ENCODE measurements at regions not wholly inside any gene's neighbourhood (a gene's known extent, or its start where the extent isn't known, plus 50 kb on each side); places are given as distances from the start of the nearest gene placed in this dataset.

DNA sequence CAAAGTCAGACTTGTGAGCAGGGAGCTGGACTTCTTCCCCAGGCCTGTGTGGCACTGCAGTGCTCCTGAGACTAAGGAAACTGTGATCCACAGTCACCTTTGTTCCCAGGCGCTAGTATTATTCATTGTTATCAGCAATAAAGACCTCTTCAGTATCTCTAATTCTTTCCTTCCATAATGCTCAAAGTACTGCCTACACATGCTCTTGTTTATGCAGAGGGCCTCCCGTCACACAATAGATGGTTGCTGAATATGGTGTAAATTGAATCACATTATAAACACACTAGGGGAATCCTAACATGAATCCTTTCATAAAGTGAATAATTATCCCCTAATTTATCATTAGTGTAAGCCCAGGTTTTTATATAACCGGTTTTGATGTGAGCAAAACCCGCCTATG is 493.3 kb downstream of the BUD13 start:
- DNase-seq (ENCODE audit: extremely low read depth, insufficient read length) = no peak
- no peaks in the 10 kb centered on the region for H3K36me3 ChIP-seq (ENCODE audit: control insufficient read depth, insufficient read depth, low read length)
- no peak overlapping the region for H3K4me3 ChIP-seq (replicated peaks; ENCODE audit: low read depth, low read length)
- peaks cover 1% of the 10 kb centered on the region; the same call in 1 of the 2 replicates for H3K27me3 ChIP-seq (replicated peaks; ENCODE audit: control insufficient read depth, insufficient read depth, low read length)
- TF ChIP-seq, protein P1, sequence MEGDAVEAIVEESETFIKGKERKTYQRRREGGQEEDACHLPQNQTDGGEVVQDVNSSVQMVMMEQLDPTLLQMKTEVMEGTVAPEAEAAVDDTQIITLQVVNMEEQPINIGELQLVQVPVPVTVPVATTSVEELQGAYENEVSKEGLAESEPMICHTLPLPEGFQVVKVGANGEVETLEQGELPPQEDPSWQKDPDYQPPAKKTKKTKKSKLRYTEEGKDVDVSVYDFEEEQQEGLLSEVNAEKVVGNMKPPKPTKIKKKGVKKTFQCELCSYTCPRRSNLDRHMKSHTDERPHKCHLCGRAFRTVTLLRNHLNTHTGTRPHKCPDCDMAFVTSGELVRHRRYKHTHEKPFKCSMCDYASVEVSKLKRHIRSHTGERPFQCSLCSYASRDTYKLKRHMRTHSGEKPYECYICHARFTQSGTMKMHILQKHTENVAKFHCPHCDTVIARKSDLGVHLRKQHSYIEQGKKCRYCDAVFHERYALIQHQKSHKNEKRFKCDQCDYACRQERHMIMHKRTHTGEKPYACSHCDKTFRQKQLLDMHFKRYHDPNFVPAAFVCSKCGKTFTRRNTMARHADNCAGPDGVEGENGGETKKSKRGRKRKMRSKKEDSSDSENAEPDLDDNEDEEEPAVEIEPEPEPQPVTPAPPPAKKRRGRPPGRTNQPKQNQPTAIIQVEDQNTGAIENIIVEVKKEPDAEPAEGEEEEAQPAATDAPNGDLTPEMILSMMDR (IDR thresholded peaks at IDR 0.05; ENCODE audit: insufficient read depth, low read length, poor library complexity, severe bottlenecking) = no peak

GRCh38 chr11:116278076-116278475 is 494.7 kb downstream of the BUD13 start:
- Histone ChIP-seq H3K4me3 (replicated peaks; ENCODE audit: low read depth, low read length) (no peak overlapping the region), H3K27me3 (replicated peaks; ENCODE audit: control insufficient read depth, insufficient read depth, low read length) (peaks cover 5% of the 10 kb centered on the region), H3K36me3 (ENCODE audit: control insufficient read depth, insufficient read depth, low read length) (no peaks in the 10 kb centered on the region)
- no peak for DNase-seq (ENCODE audit: extremely low read depth, insufficient read length)
- TF ChIP-seq, protein P1 (IDR thresholded peaks at IDR 0.05; ENCODE audit: insufficient read depth, low read length, poor library complexity, severe bottlenecking) = no peak

- Histone ChIP-seq H3K27me3 (replicated peaks; ENCODE audit: control insufficient read depth, insufficient read depth, low read length) (peaks cover 3% of the 10 kb centered on the region), H3K36me3 (ENCODE audit: control insufficient read depth, insufficient read depth, low read length) (no peaks in the 10 kb centered on the region), H3K4me3 (replicated peaks; ENCODE audit: low read depth, low read length) (no peak overlapping the region)
- DNase-seq (ENCODE audit: extremely low read depth, insufficient read length) = peak; percentile 59
- TF ChIP-seq, protein P1 (IDR thresholded peaks at IDR 0.05; ENCODE audit: insufficient read depth, low read length, poor library complexity, severe bottlenecking) = peak; percentile 84
These were observed 496.4 kb downstream of the BUD13 start for GRCh38 chr11:116276051-116277044.

DNA sequence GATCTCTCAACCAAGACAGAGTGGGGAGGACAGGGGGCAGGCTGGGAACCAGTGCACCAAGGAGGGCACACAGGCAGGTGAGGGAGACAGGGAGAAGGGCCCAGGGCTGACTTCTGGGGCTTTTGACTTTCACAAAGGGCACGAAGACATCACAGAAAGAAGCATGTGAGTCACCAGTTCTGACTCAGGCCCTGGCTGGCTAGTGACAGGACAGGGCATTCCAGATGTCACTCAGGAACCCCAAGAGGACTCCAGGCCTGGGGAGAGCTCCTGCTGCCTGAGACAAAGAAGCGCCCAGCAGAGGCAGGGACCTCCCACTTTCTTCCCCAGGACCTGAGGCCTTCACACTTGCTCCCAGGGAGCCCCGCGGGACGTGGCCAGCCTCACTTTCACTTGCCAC is 497.2 kb downstream of the BUD13 start:
- DNase-seq (ENCODE audit: extremely low read depth, insufficient read length) = no peak
- H3K4me3 ChIP-seq (replicated peaks; ENCODE audit: low read depth, low read length) = no peak overlapping the region
- H3K36me3 ChIP-seq (ENCODE audit: control insufficient read depth, insufficient read depth, low read length) = no peaks in the 10 kb centered on the region
- TF ChIP-seq, protein P1 (IDR thresholded peaks at IDR 0.05; ENCODE audit: insufficient read depth, low read length, poor library complexity, severe bottlenecking) = no peak
- peaks cover 3% of the 10 kb centered on the region for H3K27me3 ChIP-seq (replicated peaks; ENCODE audit: control insufficient read depth, insufficient read depth, low read length)

DNA sequence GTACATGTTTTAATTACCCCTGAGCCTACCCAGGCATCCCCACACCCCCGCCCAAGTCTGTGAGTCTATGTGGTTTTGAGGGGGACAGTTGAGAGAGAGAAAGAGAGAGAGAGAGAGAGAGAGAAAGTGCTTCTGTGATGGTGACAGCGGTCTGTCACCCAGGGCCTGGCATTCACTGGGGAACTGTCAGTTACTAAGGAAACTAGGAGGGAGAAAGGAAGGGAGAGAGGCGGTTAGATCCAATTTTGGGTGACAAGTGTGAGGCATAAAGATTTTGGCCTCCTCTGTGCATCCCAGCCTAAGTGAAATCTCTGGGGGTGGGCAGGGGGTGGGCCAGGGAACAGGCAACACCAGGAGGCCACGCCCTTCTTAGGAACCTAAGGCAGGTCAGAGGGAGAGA is 498.3 kb downstream of the BUD13 start:
- no peak for DNase-seq (ENCODE audit: extremely low read depth, insufficient read length)
- TF ChIP-seq, protein P1 (IDR thresholded peaks at IDR 0.05; ENCODE audit: insufficient read depth, low read length, poor library complexity, severe bottlenecking) = no peak

More for the DNA sequence above, 498.3 kb downstream of the BUD13 start:
- Histone ChIP-seq H3K4me3 (replicated peaks; ENCODE audit: low read depth, low read length) (no peak overlapping the region), H3K27me3 (replicated peaks; ENCODE audit: control insufficient read depth, insufficient read depth, low read length) (peaks cover 3% of the 10 kb centered on the region), H3K36me3 (ENCODE audit: control insufficient read depth, insufficient read depth, low read length) (no peaks in the 10 kb centered on the region)
